G401 (cell line): ENCODE measurements at regions not wholly inside any gene's neighbourhood (a gene's known extent, or its start where the extent isn't known, plus 50 kb on each side); places are given as distances from the start of the nearest gene placed in this dataset.

Source experiments
- DNase-seq: peaks from one replicate; pipeline ENCODE4 v3.0.0-alpha.2; 2015; ENCODE audit warnings: low spot score
- in situ Hi-C: cut with HindIII; loops from 2 replicates; pipeline ENCODE4 v1.10.0; 2016; ENCODE audit warnings: low sequenced_read_pairs, mixed read lengths

GRCh38 chr2:45132551-45132950 lies 123.3 kb upstream of the SIX2 start:
- in situ Hi-C loops = no loop called here
- no peak for DNase-seq

GRCh38 chr2:45131587-45131986 lies 122.3 kb upstream of the SIX2 start:
- no peak for DNase-seq
- in situ Hi-C loops = no loop called here

GRCh38 chr2:45130736-45131135 lies 121.5 kb upstream of the SIX2 start:
- in situ Hi-C loops = no loop called here
- no peak for DNase-seq

DNA sequence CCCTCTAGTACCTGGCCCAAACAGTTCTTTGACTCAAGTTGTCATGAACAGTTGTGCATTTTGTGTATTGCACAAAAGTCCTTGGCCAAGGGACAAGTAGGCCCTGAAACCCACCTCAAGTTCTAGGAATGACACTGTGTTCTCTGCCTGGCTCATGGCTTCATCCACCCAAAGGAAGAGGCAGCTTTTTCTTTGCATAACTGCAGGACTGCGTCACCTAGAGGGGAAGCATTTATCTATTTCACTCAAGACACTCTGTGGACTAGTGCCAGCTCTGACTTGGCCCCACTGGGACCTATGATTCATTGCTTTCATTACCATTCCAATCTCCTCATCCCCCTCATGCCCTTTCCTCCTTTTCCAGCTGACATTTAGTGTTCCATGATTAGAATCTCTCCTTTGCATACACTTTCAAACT lies 119.3 kb upstream of the SIX2 start:
- no peak for DNase-seq
- in situ Hi-C loops = no loop called here

- in situ Hi-C loops = no loop called here
- DNase-seq = no peak
Measured at GRCh38 chr2:45127891-45128290, 118.6 kb upstream of the SIX2 start.

GRCh38 chr2:45127321-45127720 lies 118.1 kb upstream of the SIX2 start:
- no peak for DNase-seq
- in situ Hi-C loops = no loop called here

DNA sequence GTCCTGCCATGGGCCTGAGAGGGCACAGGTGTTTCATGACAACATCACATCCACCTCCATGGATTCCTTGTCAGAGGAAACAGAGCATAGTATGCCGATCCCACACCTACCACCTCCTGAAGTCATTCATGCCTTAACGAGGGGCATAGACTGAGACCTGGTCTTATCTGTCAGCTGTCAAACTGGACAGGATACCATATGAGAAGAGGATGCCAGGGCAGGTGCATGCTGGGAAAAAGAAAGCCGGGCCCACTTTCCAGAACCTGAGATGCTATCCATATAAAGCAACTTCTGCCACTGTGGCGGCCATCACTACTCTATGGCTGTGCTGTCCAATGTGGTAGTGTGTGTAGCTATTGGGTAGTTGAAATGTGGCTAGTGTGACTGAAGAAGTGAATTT lies 116.0 kb upstream of the SIX2 start:
- in situ Hi-C loops = no loop called here
- no peak for DNase-seq

DNA sequence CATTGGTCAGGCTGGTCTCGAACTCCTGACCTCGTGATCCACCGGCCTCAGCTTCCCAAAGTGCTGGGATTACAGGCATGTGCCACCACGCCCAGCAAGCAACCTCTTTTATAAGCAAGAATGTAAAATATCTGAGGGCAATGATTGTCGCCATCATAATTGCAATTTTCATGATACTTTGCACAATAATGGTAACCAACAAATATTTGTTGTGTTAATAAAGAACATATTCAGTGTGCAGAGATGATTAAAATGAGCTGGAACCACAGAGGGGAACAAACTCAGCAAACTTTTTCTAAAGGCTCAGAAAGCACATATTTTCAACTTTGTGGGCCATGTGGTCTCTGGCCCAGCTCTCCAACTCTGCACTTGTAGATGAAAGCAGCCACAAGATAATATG lies 115.2 kb upstream of the SIX2 start:
- in situ Hi-C loops = no loop called here
- DNase-seq = no peak

DNA sequence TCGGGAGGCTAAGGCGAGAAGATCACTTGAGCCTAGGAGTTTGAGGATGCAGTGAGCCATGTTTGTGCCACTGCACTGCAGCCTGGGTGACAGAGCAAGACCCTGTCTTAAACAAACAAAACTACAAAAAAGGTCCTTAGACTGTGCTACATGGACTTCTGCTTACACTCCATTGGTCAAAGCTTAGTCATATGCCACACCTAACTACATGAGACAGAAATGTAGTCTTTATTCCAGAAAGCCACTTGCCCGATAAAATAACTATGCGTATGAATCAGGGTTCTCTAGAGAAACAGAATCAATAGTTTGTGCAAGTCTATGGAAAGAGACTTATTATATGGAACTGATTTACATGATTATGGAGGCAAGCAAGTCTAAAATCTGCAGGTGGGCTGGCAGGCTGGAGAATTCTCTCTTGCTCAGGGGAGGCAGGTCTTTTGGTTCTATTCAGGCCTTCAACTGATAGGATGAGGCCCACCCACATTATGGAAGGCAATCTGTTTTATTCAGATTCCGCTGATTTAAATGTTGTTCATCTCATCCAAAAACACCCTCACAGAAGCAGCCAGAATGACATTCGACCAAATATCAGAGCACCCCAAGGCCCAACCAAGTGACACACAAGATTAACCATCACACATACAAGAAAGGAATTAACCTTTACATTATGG lies 114.4 kb upstream of the SIX2 start:
- in situ Hi-C loops = no loop called here

DNA sequence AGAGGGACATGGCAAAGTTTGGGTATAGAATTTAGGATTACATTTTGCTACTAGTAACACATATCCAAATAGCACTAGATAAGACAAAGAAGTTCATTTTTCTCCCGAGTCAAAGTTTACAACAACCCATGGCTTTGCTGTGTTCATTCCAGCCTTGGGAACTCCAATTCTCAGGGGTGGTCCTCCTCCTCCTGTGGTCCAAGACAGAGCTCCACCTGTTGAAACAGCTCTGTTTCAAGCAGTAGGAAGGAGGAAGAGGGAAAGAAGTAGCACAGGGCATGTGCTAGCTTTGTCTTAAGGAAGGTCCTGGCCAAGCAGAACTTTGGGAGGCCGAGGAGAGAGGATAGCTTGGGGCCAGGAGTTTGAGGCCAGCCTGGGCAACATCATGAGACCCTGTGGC lies 113.8 kb upstream of the SIX2 start:
- DNase-seq = no peak
- in situ Hi-C loops = no loop called here

More for the DNA sequence above, 114.4 kb upstream of the SIX2 start:
- no peak for DNase-seq

DNA sequence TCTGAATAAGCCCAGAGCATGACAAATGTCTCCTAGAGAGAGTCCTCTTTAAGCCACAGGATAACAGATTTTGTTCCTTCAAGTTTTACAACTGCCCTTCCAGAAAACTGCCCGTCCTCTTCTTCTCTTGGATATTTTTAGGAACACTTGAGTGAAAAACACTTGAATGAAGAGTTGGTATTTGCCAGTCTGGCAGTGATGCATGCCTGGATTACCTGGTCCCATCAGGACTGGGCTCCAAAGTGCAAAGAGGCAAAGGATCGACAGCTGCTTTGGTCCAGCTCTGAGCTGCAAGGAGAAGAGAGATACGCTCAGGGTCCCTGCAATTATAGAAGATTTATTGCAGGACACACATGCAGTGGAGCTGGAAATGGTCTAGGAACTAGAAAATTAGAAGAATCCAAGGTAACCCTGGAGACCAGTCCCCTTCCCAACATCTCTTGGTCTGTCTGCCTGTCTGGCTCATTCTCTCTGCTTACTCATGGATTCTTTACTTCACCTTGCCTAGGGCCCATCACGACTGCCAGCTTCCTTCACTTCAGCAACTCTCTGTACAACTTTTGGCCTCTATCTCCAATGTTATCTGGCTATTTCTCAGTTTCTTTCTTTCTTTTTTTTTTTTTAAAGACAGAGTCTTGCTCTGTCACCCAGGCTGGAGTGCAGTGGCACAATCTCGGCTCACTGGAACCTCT lies 112.1 kb upstream of the SIX2 start:
- in situ Hi-C loops = no loop called here

GRCh38 chr2:45120546-45120945 lies 111.3 kb upstream of the SIX2 start:
- no peak for DNase-seq

More for the DNA sequence above, 112.1 kb upstream of the SIX2 start:
- DNase-seq = no peak

GRCh38 chr2:45119855-45120254 lies 110.6 kb upstream of the SIX2 start:
- in situ Hi-C loops = no loop called here
- no peak for DNase-seq

More at GRCh38 chr2:45120546-45120945, 111.3 kb upstream of the SIX2 start:
- in situ Hi-C loops = no loop called here

GRCh38 chr2:45119038-45119437 lies 109.8 kb upstream of the SIX2 start:
- no peak for DNase-seq
- in situ Hi-C loops = no loop called here

GRCh38 chr2:45117383-45117782 lies 108.1 kb upstream of the SIX2 start:
- in situ Hi-C loops = no loop called here
- DNase-seq = no peak

GRCh38 chr2:45115181-45115580 lies 105.9 kb upstream of the SIX2 start:
- no peak for DNase-seq

GRCh38 chr2:45114221-45114955 lies 105.1 kb upstream of the SIX2 start:
- no peak for DNase-seq
- in situ Hi-C loops = no loop called here

More at GRCh38 chr2:45115181-45115580, 105.9 kb upstream of the SIX2 start:
- in situ Hi-C loops = no loop called here

GRCh38 chr2:45112750-45113149 lies 103.5 kb upstream of the SIX2 start:
- in situ Hi-C loops = no loop called here
- DNase-seq = no peak

GRCh38 chr2:45105050-45105582 lies 95.9 kb upstream of the SIX2 start:
- in situ Hi-C loops = no loop called here
- no peak for DNase-seq

DNA sequence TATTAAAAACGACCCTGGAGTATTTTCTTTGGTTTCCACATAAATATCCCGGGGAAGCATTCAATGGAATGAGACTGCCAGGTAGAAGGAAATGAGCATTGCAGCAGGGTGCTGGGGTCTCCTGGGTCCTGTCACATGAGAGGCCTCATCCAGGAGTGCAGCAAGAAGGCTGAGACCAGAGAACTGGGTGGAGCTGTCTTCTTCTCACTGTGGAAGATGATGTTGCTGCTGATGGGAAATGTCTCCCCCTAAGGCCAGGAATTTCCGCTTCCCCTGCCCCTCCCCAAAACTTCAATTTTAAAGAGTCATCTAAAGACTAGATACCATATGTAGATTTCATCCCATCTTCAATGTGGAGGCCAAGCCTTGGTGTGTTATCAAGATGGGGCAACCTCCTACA lies 95.2 kb upstream of the SIX2 start:
- no peak for DNase-seq
- in situ Hi-C loops = no loop called here
